Embryonic facial prominence (tissue), 1 donor: ENCODE measurements at regions not wholly inside any gene's neighbourhood (a gene's known extent, or its start where the extent isn't known, plus 50 kb on each side); places are given as distances from the start of the nearest gene placed in this dataset.

Experiments
- DNase-seq: peaks from one replicate; pipeline ENCODE4 v3.0.0-alpha.2; 2016; ENCODE audit errors: extremely low spot score

GRCh38 chr13:40290758-40291157, 375.7 kb downstream of the FOXO1 start:
- DNase-seq: no peak

DNA sequence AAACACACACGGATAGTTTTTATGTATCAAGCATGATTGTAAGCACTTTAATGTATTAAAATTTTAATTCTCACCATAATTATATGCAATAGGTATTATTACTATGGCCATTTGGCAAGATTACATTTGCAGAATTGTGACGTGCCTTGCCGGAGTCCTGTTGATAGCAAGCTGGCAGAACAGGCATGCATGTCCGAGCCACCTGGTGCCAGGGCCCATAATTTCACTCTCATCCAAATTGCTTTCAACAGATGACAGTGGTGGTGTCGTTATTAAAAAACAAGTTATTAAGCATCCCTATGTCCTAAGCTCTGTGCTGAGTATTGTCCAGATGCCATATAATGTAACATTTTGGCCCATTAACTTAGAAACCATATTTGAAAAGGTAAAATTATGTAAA, 374.3 kb downstream of the FOXO1 start:
- no peak for DNase-seq

GRCh38 chr13:40292536-40292935, 373.9 kb downstream of the FOXO1 start:
- DNase-seq: no peak

DNA sequence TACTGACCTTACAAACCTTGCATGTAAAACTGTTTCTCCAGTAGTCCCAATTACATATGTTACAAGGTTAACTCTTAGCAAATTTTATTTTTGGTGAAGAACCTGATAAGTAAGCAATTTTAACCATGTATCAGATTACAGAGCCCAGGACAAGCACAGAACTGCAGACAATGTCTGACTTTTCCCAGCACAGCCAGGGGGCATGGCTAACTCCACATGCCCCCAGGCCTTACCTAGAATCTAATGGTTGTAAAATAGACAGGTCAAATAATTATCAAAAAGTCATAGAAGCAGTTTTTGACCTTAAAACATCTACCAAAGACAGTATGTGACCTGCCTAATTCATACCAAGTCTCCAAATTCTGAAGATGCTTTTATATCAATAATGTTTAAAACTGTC, 364.1 kb downstream of the FOXO1 start:
- DNase-seq: no peak

GRCh38 chr13:40304391-40304790, 362.1 kb downstream of the FOXO1 start:
- DNase-seq: no peak

GRCh38 chr13:40306817-40307216, 359.6 kb downstream of the FOXO1 start:
- DNase-seq: no peak

DNA sequence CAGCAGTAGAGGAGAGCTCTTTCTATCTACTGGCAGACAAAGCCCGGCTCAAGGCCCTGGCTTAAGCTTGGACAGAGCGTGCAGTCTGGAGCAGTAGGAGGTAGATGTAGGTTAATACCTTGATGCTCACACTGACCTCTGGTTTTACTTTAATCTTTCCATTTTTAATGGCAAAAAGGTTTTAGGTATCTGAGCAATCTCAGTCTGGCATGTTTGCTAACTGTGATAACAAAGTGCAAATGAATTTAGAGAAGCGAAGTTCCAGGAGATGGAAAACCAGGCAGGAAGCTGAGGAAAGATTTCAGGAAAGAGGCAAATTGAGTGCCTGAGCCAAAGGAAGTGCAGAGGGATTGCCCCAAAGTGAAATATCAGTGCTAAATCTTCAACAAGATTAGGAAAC, 356.6 kb downstream of the FOXO1 start:
- DNase-seq: no peak

- no peak for DNase-seq
These were observed 354.9 kb downstream of the FOXO1 start for GRCh38 chr13:40311356-40312101.

DNA sequence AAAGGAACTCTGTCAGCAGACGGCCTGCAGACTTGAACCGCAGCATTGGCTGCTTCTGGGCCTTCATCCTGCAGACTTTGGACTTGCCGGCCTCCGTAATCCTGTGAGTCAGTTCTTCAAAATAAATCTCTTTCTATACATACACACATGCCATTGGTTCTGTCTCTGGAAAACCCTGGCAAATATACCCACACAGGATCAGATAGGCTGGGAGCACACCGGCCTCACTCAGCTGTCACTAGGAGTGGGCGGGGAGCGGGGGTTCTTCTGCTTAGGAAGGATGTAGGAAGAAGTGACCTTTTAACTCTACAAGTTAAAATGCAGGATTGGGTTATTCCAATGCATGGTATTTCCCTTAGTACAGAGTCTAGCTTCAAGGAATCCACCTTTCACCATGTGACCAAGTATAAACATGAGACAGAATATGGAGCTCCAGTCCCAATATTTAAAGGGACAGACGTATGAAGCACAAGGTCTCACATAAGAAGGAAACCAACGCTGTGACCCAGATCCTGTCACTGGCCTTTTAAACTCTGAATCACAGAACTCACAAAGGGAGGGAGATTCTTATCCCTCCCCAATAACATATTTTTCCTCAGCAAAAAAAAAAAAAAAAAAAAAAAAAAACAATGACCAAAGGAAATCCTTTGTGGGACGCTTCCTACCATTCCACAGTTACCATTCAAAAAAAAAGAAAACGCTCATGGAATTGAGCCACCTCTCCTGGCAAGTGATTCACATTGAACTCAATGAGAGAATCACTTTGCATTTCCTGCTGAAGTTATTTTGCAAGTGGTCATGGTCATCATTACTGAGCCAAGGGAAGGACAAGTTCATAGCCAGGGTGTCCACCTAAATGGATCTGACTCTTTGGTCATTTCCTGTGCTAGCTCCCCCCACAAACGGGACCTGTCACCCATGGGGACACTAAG, 352.9 kb downstream of the FOXO1 start:
- no peak for DNase-seq

GRCh38 chr13:40315416-40316064, 350.9 kb downstream of the FOXO1 start:
- no peak for DNase-seq

DNA sequence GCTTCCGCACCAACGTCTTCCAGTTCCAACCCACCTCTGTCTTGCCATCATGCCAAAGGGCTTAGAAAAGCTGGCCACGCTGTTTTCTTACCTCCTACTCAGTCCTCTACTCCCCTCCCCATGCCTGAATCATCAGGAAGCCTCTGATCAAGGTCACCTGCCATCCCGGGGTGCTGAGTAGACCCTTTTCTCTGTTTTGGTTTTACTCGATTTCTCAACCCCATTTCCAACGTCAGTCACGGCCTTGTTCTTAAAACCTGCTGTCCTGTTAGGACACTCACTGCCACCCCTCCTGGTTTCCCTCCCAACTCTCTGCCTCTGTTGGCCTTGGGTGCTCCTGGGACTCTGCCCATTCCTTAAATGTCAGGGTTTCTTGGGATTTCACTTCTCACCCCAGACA, 350.1 kb downstream of the FOXO1 start:
- DNase-seq: no peak

DNA sequence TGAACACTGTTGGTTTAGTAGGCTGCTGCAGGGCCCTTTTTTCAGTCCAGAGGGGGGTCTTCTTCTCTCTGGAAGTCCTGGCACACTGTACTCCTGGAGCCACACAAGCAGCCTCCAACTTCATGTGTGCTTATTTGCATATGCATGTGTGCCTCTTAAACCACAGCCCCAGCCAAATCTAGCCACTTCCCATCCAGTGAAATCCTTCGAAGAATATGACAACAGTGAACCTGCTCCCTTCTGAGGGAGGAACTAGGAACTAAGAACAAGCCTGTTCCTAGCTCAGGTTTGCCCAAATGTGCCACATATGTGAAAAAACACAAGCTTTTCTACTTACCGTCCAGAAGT, 348.5 kb downstream of the FOXO1 start:
- no peak for DNase-seq

DNA sequence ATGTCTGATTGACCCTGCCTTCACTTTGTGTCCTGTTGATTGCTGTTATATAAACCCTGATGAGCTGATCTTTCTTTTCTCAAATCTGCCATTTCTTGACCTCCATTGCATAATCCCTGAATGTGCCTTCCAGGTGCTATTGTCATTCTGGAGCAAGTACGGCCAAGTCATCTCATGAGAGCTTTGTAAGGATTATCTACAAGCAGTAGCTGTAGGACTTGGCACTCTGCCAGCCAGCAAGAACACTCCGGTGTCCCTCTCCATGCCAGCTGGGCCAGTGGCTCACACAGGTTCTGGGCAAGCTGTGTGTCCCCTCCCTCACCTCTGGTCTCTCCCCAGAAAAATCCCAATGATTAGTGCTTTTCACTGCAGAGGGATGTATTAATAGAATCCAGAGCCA, 348.1 kb downstream of the FOXO1 start:
- DNase-seq: no peak

GRCh38 chr13:40319699-40320579, 346.5 kb downstream of the FOXO1 start:
- DNase-seq: no peak

DNA sequence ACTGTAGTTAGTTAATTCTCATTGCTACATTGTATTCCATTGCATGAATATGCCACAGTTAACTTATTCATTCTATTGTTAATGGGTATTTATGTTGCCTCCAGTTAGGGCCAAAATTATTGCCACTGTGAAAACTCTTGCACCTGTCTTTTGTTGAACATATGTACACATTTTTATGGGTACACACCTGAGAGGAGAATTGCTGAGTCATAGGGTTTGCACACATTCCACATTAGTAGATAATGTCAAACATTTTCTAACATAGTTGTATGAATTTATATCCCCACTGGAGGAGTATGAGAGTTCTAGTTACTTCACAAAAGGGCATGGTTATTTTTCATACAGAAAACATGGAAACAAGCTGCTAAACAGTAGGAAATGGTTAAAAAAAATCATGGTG, 338.4 kb downstream of the FOXO1 start:
- no peak for DNase-seq

- DNase-seq: no peak
These were observed 336.5 kb downstream of the FOXO1 start for GRCh38 chr13:40329781-40330485.

- no peak for DNase-seq
These were observed 335.5 kb downstream of the FOXO1 start for GRCh38 chr13:40330950-40331349.

- no peak for DNase-seq
These were observed 334.6 kb downstream of the FOXO1 start for GRCh38 chr13:40331802-40332201.

- DNase-seq: no peak
These were observed 333.2 kb downstream of the FOXO1 start for GRCh38 chr13:40333226-40333625.

DNA sequence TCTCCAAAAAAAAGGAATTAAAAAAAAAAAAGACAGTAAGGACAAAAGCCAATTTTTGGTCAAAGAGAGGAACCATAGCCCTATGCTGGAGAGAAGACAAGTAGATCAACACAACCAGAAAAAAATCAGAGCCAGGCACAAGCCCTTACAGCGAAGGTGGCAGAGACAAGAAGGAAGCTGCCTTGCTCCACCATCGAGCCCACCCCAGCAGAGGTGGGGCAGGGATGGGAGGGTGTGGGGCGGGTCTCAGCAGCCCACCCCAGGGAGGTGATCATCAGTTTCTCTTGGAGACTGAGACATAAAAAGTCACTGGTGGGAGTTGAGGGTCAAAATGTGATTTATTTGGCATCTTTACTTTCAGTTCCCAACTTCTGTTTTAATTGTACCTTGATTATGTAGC, 332.4 kb downstream of the FOXO1 start:
- no peak for DNase-seq

- DNase-seq: no peak
These were observed 331.8 kb downstream of the FOXO1 start for GRCh38 chr13:40334616-40335015.
